ENCODE measurements at regions not wholly inside any gene's neighbourhood (a gene's known extent, or its start where the extent isn't known, plus 50 kb on each side); places are given as distances from the start of the nearest gene placed in this dataset.

DNA sequence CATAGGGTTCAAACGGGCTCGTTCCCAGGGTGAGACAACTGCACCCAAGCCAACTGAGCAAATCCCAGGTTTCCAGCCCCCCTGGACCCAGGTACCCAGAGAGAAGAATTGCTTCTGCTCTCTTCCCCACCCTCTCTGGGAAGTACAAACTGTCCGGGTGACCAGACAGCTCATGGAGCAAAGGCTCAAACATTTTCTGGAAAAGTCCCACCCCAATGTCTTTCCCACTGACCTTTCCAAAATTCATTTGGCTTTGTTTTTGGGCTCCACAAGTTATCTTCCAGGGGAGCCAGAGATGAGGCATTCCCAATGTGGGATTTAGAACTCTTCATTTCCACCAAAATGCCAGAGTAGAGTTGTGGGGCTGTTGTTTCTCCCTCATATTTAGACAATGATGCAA is 58.6 kb downstream of the PABIR2 start:
- no peak for TF ChIP-seq CTCF (IDR thresholded peaks at IDR 0.05)
- no peak for TF ChIP-seq ZFX (IDR thresholded peaks at IDR 0.05; ENCODE audit: borderline replicate concordance)
- no peak overlapping the region for H3K27ac ChIP-seq

GRCh38 chrX:134737721-134738369 is 59.2 kb downstream of the PABIR2 start:
- no peak overlapping the region for H3K27ac ChIP-seq
- TF ChIP-seq ZFX (IDR thresholded peaks at IDR 0.05; ENCODE audit: borderline replicate concordance) (no peak), CTCF (IDR thresholded peaks at IDR 0.05) (no peak)

- TF ChIP-seq ZFX (IDR thresholded peaks at IDR 0.05; ENCODE audit: borderline replicate concordance) (no peak), CTCF (IDR thresholded peaks at IDR 0.05) (no peak)
- H3K27ac ChIP-seq: no peak overlapping the region
These were observed 59.9 kb downstream of the PABIR2 start for GRCh38 chrX:134737061-134737460.

DNA sequence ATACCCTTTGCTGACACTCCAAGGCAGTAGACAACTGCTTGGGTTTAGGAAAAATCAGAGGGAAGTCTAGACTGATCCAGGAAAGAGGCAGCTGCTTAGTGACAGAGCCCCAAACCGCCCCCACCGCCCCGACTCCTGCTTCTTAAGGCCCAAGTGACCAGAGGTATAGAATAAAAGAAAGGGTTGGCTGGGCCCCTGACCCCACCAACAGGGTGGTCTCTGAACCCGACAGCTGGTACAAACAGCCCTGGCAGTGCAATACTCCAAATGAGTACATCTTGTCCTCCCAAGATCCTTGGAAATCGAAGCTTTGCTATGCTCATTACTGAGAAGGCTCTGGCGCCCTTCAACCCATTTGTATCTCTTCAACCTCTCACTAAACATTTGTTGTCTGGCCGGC is 60.6 kb downstream of the PABIR2 start:
- TF ChIP-seq ZFX (IDR thresholded peaks at IDR 0.05; ENCODE audit: borderline replicate concordance): no peak
- TF ChIP-seq CTCF (IDR thresholded peaks at IDR 0.05): no peak

DNA sequence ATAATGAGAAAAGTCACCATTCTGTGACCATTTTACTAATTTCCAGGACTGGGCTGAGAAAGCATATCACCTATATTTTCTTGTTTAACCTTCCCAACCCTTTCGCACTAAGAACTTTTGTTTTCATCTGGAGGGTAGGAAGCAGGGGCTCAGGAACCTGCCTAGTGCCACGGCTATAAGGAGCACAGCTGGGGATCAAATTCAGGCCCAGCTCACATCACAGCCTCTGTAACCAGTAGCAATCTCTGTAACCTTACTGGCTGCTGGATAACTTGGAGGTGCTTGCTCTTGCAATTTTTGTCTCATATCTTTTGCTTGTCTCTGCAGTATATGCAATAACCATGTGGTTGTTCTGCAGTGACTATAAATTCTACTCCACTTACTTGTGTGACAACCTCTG is 62.0 kb downstream of the PABIR2 start:
- H3K27ac ChIP-seq: no peak overlapping the region
- no peak for TF ChIP-seq CTCF (IDR thresholded peaks at IDR 0.05)
- TF ChIP-seq ZFX (IDR thresholded peaks at IDR 0.05; ENCODE audit: borderline replicate concordance): no peak

More for the DNA sequence above, 60.6 kb downstream of the PABIR2 start:
- no peak overlapping the region for H3K27ac ChIP-seq

DNA sequence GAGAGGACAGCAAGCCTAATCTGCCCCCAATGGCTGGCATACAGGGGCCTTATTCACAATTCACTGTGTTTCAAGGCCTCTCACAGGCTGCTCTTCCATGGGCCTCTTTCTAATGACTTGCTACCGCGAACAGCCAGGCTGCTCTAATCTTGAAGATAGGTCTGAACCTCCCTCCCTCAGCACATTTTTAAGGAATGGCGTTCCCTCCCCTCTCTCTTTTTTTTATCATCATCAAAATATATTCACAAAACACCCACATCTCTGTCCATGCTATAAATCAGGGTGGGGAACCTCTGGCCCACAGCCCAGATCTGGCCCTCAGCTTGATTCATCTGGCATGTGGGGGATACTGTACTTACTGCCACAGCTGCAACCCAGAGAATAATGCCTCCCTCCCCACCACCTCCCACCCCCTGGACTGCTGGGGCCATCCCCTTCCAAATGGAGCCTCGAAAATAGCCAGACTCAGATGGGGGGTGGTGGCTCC is 62.5 kb downstream of the PABIR2 start:
- no peak overlapping the region for H3K27ac ChIP-seq
- no peak for TF ChIP-seq ZFX (IDR thresholded peaks at IDR 0.05; ENCODE audit: borderline replicate concordance)
- TF ChIP-seq CTCF (IDR thresholded peaks at IDR 0.05): no peak

DNA sequence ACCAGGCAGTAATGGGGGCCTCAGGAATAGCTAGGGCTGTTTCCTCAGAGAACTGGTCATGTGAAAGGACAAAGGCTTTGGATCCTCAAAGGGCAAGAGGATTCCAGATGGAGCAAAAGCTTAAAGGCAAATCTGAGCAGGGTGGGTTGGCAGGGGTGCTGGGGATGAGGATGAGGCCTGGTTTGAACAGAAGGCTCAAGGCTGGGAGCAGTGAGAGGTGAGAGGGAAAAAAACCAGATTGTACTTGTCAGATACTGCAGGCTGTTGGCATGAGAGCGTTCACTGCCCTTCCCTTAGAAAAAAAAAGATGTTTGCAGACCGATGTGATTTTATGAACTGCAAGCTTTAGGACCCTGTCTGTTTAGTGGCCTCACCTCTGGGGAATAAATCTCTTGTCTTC is 63.4 kb downstream of the PABIR2 start:
- TF ChIP-seq CTCF (IDR thresholded peaks at IDR 0.05) (no peak), ZFX (IDR thresholded peaks at IDR 0.05; ENCODE audit: borderline replicate concordance) (no peak)
- H3K27ac ChIP-seq: no peak overlapping the region
